HG02642 (cell line): ENCODE measurements at regions not wholly inside any gene's neighbourhood (a gene's known extent, or its start where the extent isn't known, plus 50 kb on each side); places are given as distances from the start of the nearest gene placed in this dataset.

Experiments
- ATAC-seq: cut with Tn5 transposase; IDR thresholded peaks from one replicate; pipeline ENCODE4 v1.9.1; 2021; ENCODE audit warnings: mild to moderate bottlenecking; ENCODE audit not compliant: unreplicated experiment, poor library complexity

DNA sequence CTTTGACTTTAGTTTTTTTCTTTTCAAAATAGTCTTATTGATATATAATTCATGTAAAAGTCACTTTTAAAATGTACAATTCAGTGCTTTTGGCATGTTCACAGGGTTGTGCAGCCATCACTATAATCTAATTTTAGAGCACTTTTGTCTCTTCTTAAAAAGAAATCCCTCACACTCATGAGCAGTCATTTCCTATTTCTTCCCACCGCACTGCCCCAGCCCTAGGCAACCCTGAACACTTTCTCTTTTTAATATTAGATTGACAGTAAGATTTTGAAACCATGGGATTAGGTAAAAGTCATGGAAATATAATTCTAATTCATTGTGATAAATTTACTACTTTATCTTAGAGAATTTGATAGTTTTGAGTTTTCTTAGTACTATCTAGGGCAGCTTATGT is 309.4 kb downstream of the UTRN start:
- no peak for ATAC-seq

DNA sequence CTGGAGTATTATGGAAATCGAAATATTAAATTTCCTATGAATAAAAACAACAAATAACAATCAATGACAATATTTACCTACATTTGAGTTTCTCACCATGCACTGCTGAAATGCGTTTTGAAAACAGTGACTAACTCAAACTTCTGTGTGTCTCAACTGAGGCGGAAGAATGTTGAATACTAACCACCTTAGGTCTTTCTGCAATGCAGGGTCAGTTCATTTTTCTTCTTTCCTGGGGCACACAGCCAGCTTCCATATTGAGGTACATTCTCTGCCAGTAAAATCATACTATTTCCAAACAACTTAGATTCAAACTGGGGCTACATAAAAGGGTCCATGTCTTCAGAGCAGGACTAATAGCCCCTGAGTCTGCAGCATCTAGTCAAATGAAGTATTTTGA is 310.1 kb downstream of the UTRN start:
- ATAC-seq: no peak

DNA sequence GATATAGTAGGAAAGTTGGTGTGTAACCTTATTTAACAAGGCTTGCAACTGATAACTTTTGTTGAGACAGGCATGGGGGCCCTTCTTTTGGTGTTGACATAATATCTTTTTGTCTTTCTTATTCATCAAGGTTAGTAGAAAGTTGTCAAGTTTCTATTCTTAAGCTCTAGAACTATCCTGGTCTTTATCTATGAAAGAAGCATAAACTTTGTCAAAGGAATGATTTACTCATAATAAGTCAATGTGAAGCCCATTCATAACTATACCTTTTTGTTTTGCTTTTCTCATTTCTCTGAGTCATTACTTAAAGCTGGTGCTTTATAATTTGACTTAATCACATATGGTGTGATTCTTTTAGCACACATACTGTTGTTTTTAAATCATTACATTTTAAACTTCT is 312.4 kb downstream of the UTRN start:
- ATAC-seq: no peak

DNA sequence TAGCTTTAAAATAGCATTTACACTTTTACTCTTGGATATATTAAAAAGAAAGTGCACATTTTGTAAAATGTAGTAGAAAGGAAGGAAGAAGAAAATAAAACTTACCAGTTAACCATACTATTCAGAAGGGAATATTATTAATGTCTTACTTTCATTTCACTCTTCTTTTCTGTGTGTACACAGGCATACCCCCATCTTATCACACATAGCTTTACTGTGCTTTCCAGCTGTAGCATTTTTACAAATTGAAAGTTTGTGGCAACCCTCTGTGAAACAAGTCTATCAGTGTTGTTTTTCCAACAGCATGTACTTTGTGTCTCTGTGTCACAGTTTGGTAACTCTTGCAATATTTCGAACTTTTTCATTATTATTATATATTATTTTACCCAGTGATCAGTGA is 314.5 kb downstream of the UTRN start:
- no peak for ATAC-seq

DNA sequence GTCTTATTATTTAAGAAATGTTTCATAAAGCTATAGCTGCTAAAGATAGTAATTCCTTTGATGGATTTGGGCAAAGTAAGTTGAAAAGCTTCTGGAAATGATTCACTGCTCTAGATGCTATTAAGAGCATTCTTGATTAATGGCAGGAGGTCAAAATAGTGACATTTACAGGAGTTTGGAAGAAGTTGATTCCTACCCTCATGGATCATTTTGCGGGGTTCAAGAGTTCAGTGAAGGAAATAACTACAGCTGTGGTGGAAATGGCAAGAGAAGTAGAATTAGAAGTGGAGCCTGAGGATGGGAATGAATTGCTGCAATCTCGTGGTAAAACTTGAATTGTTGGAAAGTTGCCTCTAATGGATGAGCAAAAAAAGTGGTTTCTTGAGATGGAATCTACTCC is 316.1 kb downstream of the UTRN start:
- ATAC-seq: no peak

DNA sequence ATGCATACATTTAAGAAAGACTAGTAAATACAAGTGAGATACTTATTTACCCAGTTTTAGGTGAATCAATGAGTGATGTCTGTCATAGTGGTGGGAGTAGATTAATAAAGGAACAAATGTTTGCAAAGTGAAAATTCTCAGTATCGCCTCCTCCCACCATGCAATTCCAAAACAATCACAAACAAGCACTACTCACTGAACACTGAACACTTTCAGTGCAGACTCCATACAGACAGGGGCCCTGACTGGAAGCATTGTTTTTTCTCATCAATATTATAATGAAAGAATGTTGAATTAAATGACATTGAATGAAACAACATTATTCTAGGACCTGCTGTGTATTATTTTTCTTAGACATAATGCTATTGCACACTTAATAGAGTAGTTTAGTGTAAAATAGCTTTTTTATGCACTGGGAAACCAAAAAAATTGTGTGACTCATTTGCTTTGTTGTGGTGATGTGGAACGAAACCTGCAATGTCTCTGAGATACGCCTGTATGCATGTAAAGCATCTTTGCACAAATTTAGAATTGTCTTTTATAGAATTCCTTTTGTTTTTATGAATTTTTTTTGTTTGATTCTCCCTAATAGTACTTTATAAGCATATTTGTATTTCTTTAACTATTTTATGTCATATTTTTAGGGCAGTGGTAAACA is 317.5 kb downstream of the UTRN start:
- no peak for ATAC-seq

DNA sequence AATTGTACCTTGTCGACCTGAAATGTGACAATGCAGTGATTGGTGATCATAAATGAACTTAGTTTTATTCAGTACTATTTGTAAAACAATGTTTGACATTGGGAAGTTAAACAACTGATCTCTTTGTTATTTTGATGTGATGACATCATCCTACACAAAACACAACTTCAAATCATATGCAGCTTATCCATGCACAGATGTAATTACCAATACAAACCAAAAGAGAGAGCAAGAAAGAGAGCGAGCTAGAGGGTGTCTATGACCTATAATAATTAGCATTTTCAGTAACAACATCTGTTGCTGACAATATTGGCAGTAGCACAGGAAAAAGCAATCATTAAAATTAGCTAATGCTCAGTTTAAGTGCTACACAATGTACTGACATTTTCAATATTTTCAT is 320.9 kb downstream of the UTRN start:
- ATAC-seq: no peak

DNA sequence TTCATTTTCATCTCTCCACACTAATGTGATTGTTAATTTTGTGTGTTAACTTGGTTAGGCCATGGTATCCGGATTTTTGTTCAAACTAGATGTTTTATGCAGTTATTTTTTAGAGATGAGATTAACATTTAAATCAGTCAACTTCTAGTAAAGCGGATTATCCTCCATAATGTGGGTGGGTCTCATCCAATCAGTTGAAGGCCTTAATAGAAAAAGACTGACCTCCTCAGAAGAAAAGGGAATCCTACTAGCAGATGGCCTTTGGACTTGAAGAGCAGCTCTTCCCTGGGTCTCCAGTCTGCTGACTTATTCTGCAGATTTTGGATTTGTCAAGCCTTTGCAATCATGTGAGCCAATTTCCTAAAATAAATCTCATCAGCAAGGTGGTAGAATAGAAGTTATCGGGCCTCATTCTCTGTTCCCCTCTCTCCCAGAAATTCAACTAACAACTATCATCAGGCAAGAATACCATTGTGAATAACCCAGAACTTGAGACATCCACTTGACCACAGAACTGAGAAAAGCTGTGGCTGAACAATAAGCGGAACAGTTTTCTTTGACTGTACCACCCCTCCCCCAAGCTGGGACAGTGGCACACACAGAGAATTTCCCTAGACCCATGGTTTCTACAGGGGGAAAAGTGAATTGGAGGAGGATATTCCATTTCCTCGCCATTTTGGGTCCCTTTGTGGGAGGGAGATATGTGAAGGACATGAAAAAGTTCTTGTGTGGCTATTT is 323.0 kb downstream of the UTRN start:
- ATAC-seq: no peak

DNA sequence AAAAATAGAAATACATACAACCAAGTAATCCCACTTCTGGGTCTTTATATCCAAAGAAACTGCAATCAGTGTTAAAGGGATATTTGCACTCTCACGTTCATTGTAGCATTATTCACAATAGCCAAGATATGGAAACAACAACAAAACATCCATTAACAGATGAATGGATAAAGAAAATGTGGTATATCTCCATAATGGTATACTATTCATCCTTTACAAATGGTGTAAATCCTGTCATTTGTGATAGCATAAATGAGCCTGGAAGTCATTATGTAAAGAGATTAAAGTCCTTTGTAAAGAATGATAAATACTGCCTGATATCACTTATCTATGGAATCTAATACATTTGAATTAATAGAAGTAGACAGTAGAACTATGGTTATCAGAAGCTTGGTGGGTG is 327.7 kb downstream of the UTRN start:
- ATAC-seq: no peak

DNA sequence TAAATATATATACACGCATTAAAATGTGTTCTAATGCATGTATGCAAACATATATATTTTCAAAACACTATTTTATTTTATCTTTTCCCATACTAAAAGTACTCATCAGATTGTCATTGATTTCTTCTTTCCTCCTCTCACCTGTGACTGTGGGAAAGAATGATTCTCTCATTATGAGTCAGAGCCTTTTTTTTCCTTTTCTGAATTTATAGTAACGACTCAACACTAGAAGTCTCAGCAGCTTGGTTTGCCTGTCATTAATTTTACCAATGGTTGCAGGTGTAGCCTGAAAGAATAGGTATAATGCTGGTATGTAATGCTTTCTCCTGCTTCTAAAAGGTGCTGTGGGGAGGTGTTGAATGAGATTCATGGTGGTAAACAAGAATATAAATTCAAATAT is 328.7 kb downstream of the UTRN start:
- no peak for ATAC-seq

DNA sequence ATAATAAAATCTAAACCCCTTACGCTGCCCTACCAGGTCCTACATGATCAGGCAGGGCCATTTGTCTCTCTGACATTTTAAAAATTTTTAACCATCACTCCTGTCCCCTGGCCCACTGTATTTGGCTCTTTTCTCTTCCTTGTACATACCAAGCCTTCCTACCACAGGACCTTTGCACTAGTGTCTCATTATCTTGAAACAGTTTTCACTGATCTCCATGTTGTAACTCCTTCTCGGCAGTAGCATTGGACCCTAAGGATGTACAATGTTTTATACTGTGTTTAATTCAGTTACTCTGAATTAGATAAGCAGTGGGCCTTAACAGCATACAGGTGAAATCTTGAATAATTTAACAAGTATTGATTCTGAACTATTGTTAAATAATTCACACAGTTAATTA is 330.7 kb downstream of the UTRN start:
- no peak for ATAC-seq

DNA sequence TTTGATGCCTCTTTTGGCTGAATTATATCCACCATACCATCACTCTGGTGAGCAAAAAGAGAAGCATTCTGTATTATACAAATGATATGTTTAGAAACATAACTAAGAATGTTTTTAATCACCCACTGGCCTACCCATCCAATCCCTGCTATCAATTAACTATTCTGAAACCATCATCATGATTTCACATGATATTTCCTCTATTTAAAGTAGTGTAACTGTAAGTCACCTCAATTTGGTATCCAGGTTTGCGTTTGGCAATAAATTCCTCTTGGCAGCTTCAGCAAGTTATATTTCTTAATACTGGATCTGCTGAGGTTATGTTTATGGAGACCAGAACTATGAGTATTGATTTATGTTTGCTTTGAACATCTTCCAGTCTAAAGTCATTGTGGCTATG is 332.1 kb downstream of the UTRN start:
- no peak for ATAC-seq

DNA sequence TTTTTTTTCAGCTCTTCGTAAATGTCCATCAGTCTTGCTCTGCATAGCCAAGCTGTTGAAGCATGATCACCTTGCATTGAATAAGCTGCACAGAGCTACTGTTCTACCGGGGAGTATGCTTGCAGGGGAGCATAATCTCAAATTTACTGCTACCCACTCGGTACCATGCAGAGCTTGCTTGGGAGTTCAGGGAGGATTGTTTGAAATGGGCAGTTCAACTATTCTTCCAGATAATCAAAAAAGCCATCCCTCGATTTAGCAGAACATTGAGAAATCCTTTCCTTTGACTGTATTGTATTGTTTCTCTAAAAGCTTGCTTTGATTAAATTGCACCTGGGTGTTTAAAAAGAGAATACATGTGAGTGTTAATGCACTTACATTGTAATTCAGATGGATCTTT is 332.6 kb downstream of the UTRN start:
- no peak for ATAC-seq

DNA sequence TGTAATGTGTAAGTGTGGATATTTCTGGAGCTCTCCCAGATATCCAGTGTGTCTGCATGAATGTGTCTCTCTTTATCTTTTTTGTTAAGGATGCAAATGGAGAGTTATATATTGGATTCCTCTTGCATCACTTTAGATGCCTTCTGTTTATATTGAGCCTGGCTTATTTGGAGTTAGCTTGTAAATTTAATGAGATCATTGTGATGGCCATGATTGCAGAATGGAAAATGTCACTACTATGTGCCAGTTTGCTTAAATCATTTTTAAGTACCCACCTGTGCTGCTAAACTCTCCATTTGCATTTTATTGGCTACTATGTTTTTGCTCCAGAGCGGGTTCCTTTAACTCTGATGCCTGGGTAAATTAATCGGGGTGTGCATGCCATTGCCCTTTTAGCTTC is 334.8 kb downstream of the UTRN start:
- ATAC-seq: no peak

DNA sequence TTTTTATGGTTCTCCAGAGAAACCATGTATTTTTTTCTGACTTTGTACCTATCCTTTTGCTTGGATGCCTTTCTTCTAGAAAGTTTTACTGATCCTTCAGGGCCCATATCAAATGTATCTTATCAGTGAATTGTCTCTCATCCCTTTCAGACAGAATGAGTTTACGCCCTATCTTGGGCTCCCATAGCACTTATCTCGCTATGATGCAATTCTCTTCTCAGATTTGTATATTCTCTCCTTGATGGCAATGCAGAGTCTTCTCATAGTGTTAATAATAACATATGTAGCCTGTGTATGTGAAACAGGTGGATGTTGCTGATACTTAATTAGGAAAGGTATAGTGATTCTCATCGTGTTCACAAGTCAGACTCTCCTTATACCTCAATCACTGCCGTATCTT is 336.2 kb downstream of the UTRN start:
- ATAC-seq: no peak

DNA sequence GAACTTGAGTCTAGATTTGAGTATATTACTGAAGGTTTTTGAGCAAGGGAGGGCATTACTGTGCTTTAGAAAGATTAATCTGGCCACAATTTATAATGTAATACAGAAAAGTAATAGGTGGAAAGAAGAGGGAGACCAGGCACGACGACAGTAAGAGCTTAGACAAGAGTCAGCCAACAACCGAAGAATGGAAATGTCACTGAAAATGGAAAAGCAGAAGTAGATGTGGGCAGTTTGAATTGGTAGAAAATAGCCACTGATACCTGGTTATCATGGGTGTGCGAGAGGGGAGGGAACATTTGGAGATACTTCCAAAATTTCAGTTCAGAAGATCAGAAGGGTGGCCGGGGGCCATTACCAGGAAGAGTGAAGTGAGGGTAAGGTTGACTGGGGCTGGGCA is 339.1 kb downstream of the UTRN start:
- ATAC-seq: no peak

DNA sequence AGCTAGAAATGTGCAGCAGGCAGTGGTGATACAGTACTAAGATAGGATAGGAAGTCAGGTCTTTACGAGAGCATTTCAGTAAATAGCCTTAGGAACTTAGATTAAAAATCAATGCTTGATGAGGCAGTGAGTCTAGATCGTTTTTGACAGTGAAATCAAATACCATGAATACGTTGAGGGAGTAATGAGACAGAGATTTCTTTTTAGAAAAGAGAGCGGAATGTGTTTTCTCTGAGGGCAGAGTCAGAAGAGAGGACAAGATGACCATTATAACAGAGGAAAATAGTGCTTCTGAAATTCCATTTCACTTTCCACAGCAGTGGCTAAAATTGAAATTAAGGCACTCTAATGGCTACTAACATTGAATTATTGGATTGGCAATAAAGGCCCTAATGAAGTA is 339.6 kb downstream of the UTRN start:
- ATAC-seq: no peak

DNA sequence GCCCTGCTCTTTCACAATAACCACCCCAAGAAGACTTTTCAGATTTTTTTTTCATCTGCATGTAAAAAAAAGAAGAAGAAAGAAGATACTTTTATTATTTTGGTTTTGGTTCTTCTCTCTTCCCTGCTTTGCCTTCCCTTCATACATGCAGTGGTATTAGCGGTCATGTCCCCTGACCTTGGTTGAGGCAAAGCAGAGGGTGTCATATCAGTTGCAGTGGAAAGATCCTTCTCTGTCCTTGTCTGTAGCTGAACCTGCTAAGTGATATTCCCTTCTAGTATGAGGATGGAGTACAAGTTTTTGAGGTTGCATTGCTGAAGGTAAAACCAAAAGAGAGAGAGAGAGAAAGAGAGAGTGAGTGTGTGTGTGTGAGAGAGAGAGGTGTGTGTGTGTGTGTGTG is 345.7 kb downstream of the UTRN start:
- no peak for ATAC-seq

DNA sequence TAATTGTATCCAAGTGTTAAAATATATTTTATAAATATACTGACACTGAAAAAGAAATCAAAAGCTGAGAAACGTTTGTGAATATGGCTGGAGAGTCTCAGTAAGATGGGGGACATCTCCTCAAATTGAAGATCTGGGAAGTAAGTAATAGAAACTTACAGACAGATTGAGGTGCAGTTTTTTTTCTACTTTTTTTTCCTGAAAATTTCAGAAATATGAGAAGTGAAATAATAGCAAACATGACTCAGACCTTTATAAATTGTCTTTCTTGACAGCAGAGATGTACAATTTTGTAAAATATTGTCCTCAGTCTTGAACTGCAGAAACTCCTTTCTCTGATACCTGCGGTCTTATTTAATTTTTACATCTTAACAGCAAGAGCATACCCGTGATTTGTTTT is 347.1 kb downstream of the UTRN start:
- ATAC-seq: no peak

DNA sequence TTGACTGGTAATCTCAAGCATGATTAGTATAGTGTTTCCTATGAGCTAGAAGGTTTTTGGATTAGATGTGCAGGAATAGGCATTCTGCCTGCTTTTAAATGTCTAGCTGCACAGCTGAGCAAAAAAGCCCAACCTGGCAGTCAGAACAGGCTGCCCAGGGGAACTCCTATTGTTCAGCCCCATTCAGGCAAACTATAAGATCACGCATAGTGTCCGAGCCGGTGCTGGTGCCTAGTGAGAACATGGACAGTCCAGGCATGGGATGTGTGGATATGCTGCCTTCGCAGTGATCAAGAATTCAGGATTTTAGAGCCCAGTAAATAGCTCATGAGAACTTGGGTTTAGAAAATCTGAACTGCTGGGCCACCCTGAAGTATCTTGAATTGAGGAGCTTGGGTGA is 348.8 kb downstream of the UTRN start:
- ATAC-seq: no peak

DNA sequence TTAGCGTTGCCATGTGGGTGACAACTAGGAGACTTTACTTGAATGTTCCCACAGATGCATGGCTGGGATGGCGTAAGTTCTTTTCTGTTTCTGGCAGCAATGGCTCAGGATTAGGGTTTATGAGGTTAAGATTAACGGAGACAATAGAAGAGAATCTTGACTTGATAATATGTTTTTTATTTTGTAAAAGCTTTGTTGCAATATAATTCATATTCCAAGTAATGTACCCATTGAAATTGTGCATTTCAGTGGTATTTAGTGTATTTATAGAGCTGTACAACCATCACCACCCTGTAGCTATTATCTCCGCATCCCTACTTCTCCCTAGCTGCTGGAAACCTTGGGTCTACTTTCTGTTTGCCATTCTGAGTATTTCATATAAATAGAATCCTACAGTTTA is 349.2 kb downstream of the UTRN start:
- no peak for ATAC-seq

DNA sequence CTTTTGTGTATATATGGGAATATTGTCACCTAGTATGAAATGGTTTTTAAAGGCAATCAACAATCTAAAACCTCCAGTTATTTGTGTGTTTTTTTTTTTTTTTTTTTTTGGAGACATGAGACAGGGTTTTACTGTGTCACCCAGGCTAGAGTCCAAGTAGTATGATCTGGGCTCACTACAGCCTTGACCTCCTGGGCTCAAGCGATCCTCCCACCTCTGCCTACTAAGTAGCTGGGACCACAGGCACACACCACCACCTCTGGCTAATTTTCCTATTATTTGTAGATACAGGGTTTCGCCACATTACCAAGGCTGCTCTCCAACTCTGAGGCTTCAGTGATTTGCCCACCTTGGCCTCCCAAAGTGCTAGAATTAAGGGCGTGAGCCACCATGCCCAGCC is 349.9 kb downstream of the UTRN start:
- ATAC-seq: no peak
